ENCODE measurements at regions not wholly inside any gene's neighbourhood (a gene's known extent, or its start where the extent isn't known, plus 50 kb on each side); places are given as distances from the start of the nearest gene placed in this dataset.

GRCh38 chr9:102273952-102274351 is 535.5 kb upstream of the GRIN3A start (continued):
- TF ChIP-seq CTCF (IDR thresholded peaks at IDR 0.05): no peak
- TF ChIP-seq MXI1 (IDR thresholded peaks at IDR 0.05; ENCODE audit: low read depth, low read length): no peak

GRCh38 chr9:102253099-102253498 is 514.7 kb upstream of the GRIN3A start:
- no peak overlapping the region for H3K27ac ChIP-seq (ENCODE audit: low read depth in 2 of 2, low read length in 1 of 2)
- H3K9me3 ChIP-seq: no peaks in the 10 kb centered on the region
- no peaks in the 10 kb centered on the region for H3F3A ChIP-seq (replicated peaks; ENCODE audit: insufficient read depth)
- POLR2A ChIA-PET: no interaction called here
- no peak overlapping the region for H2AFZ ChIP-seq (ENCODE audit: low read depth)
- WGBS (ENCODE audit: low lambda C conversion rate): 2% methylated on average over 3 of the region's 3 CpGs
- no peaks in the 10 kb centered on the region for H4K20me1 ChIP-seq (ENCODE audit: insufficient read depth)
- no peak overlapping the region for H3K4me2 ChIP-seq
- CTCF ChIA-PET: no interaction called here
- H3K9ac ChIP-seq: no peak overlapping the region
- H3K36me3 ChIP-seq (replicated peaks in 1 of 2; ENCODE audit: control insufficient read depth in 1 of 2, insufficient read depth in 2 of 2, low read length in 1 of 2): no peaks in the 10 kb centered on the region
- H3K79me2 ChIP-seq (ENCODE audit: insufficient read depth): no peaks in the 10 kb centered on the region
- TF ChIP-seq USF1 (IDR thresholded peaks at IDR 0.05; ENCODE audit: borderline replicate concordance, low read depth) (no peak), IRF3 (IDR thresholded peaks at IDR 0.05; ENCODE audit: low read depth, low read length) (no peak)
- no peak for DNase-seq
- no peaks in the 10 kb centered on the region for H3K27me3 ChIP-seq (ENCODE audit: insufficient read depth)
- H3K4me3 ChIP-seq (ENCODE audit: low read depth in 2 of 2, low read length in 1 of 2): no peak overlapping the region
- no peaks in the 10 kb centered on the region for H3K4me1 ChIP-seq (ENCODE audit: control insufficient read depth in 1 of 2, insufficient read depth in 2 of 2, low read depth in 1 of 2, low read length in 1 of 2)
- no peaks in the 10 kb centered on the region for H3K9me2 ChIP-seq

GRCh38 chr9:102244916-102245315 is 506.5 kb upstream of the GRIN3A start:
- H3K4me1 ChIP-seq (ENCODE audit: control insufficient read depth in 1 of 2, insufficient read depth in 2 of 2, low read depth in 1 of 2, low read length in 1 of 2): no peaks in the 10 kb centered on the region
- POLR2A ChIA-PET: no interaction called here
- H3K9ac ChIP-seq: no peak overlapping the region
- no peak overlapping the region for H2AFZ ChIP-seq (ENCODE audit: low read depth)
- H3K4me3 ChIP-seq (ENCODE audit: low read depth in 2 of 2, low read length in 1 of 2): no peak overlapping the region
- no peaks in the 10 kb centered on the region for H3K9me2 ChIP-seq
- no peaks in the 10 kb centered on the region for H3F3A ChIP-seq (replicated peaks; ENCODE audit: insufficient read depth)
- no peaks in the 10 kb centered on the region for H4K20me1 ChIP-seq (ENCODE audit: insufficient read depth)
- H3K79me2 ChIP-seq (ENCODE audit: insufficient read depth): no peaks in the 10 kb centered on the region
- H3K27ac ChIP-seq (ENCODE audit: low read depth in 2 of 2, low read length in 1 of 2): no peak overlapping the region
- H3K9me3 ChIP-seq: no peaks in the 10 kb centered on the region
- CTCF ChIA-PET: no interaction called here
- 0% methylated on average over 4 of the region's 4 CpGs for WGBS (ENCODE audit: low lambda C conversion rate)
- H3K36me3 ChIP-seq (replicated peaks in 1 of 2; ENCODE audit: control insufficient read depth in 1 of 2, insufficient read depth in 2 of 2, low read length in 1 of 2): no peaks in the 10 kb centered on the region
- H3K4me2 ChIP-seq: no peak overlapping the region
- TF ChIP-seq TCF12 (IDR thresholded peaks at IDR 0.05) (no peak), YY1 (IDR thresholded peaks at IDR 0.05; ENCODE audit: low read depth) (no peak), MEF2A (IDR thresholded peaks at IDR 0.05; ENCODE audit: borderline replicate concordance, low read depth) (no peak), CTCF (IDR thresholded peaks at IDR 0.05) (no peak)
- H3K27me3 ChIP-seq (ENCODE audit: insufficient read depth): no peaks in the 10 kb centered on the region
- DNase-seq: no peak
